ENCODE measurements at regions not wholly inside any gene's neighbourhood (a gene's known extent, or its start where the extent isn't known, plus 50 kb on each side); places are given as distances from the start of the nearest gene placed in this dataset.

- BruUV-seq (replicated peaks): no TSS peak
- DNase-seq (ENCODE audit: extremely low read depth in 1 of 4, low spot score in 3 of 4): no peak
- no peak for ATAC-seq
- no peak overlapping the region for H3K9ac ChIP-seq (ENCODE audit: insufficient read depth in 1 of 2, low read depth in 2 of 2, low read length in 2 of 2)
- POLR2A ChIA-PET: interaction anchor here (1.1 kb wide), 1 partner anchor 70 kb away, joined by 3 read pairs; no protein-coding TSS in a partner anchor
- H3K36me3 ChIP-seq (ENCODE audit: control insufficient read depth, insufficient read depth, low read length): no peaks in the 10 kb centered on the region
- H3K27ac ChIP-seq (ENCODE audit: extremely low read depth, low read depth, low read length): no peak overlapping the region
- 21% methylated on average over 2 of the region's 2 CpGs for WGBS (ENCODE audit: insufficient coverage, low coverage, missing lambda C conversion rate)
- peaks cover 4 to 18% of the 10 kb centered on the region in 2 experiments; a peak in 4 of 5 replicates for H3K27me3 ChIP-seq (ENCODE audit: control insufficient read depth in 2 of 2, insufficient read depth in 2 of 2, low read length in 2 of 2)
- no peaks in the 10 kb centered on the region for H4K20me1 ChIP-seq (replicated peaks; ENCODE audit: control insufficient read depth, insufficient read depth, low read length)
- TF ChIP-seq HEY1 (CRISPR knock-in tag; IDR thresholded peaks at IDR 0.05; ENCODE audit: borderline replicate concordance) (no peak), GTF2A2 (tag; IDR thresholded peaks at IDR 0.05) (no peak), LARP7 (IDR thresholded peaks at IDR 0.05) (no peak)
- no peaks in the 10 kb centered on the region for H3K79me2 ChIP-seq (ENCODE audit: control insufficient read depth, insufficient read depth, low read length)
- FAIRE-seq: no peak
- H3K4me2 ChIP-seq (ENCODE audit: insufficient read depth, low read length): no peak overlapping the region
- H3K4me1 ChIP-seq (replicated peaks in 1 of 2; ENCODE audit: control insufficient read depth in 2 of 2, insufficient read depth in 2 of 2, low read length in 2 of 2): peaks cover 0 to 7% of the 10 kb centered on the region in 2 experiments; a peak in 2 of 5 replicates
- no peaks in the 10 kb centered on the region for H3K9me1 ChIP-seq (ENCODE audit: control insufficient read depth, insufficient read depth, low read length)
- CTCF ChIA-PET (ENCODE audit: low intra/inter-chr PET ratio): no interaction called here
- no peaks in the 10 kb centered on the region for H3K9me3 ChIP-seq (replicated peaks; ENCODE audit: control insufficient read depth, insufficient read depth, low read depth, low read length)
- in situ Hi-C loops (cut with MboI) (no loop called here), intact Hi-C loops (cut with micrococcal nuclease) (no loop called here)
- H2AFZ ChIP-seq (ENCODE audit: low read depth, low read length): no peak overlapping the region
- no peak overlapping the region for H3K4me3 ChIP-seq
Observed at GRCh38 chr4:4602468-4602867, 60.6 kb upstream of the STX18 start.

- POLR2A ChIA-PET: interaction anchor here (0.6 to 1.2 kb wide), 6 partner anchors 11 to 147 kb away, joined by 3 to 5 read pairs (median 3); no protein-coding TSS in a partner anchor
- Histone ChIP-seq H4K20me1 (replicated peaks; ENCODE audit: control insufficient read depth, insufficient read depth, low read length) (no peaks in the 10 kb centered on the region), H3K9ac (ENCODE audit: insufficient read depth in 1 of 2, low read depth in 2 of 2, low read length in 2 of 2) (no peak overlapping the region), H3K27ac (ENCODE audit: extremely low read depth, low read depth, low read length) (no peak overlapping the region), H3K9me3 (replicated peaks; ENCODE audit: control insufficient read depth, insufficient read depth, low read depth, low read length) (no peaks in the 10 kb centered on the region), H3K4me1 (replicated peaks in 1 of 2; ENCODE audit: control insufficient read depth in 2 of 2, insufficient read depth in 2 of 2, low read length in 2 of 2) (peaks cover 0 to 7% of the 10 kb centered on the region in 2 experiments; a peak in 2 of 5 replicates), H3K4me2 (ENCODE audit: insufficient read depth, low read length) (peak overlapping the region; percentile 23), H3K4me3 (no peak overlapping the region), H3K27me3 (ENCODE audit: control insufficient read depth in 2 of 2, insufficient read depth in 2 of 2, low read length in 2 of 2) (peaks cover 4 to 18% of the 10 kb centered on the region in 2 experiments; a peak in 4 of 5 replicates), H3K79me2 (ENCODE audit: control insufficient read depth, insufficient read depth, low read length) (no peaks in the 10 kb centered on the region), H2AFZ (ENCODE audit: low read depth, low read length) (no peak overlapping the region), H3K36me3 (ENCODE audit: control insufficient read depth, insufficient read depth, low read length) (no peaks in the 10 kb centered on the region), H3K9me1 (ENCODE audit: control insufficient read depth, insufficient read depth, low read length) (no peaks in the 10 kb centered on the region)
- ATAC-seq (no peak), DNase-seq (ENCODE audit: extremely low read depth in 1 of 4, low spot score in 3 of 4) (peak in 1 of 4 experiments; percentile 10), FAIRE-seq (no peak)
- intact Hi-C loops (cut with micrococcal nuclease) (no loop called here), in situ Hi-C loops (cut with MboI) (no loop called here)
- no TSS peak for BruUV-seq (replicated peaks)
- CTCF ChIA-PET (ENCODE audit: low intra/inter-chr PET ratio): no interaction called here
- WGBS (ENCODE audit: insufficient coverage, low coverage, missing lambda C conversion rate): 10% methylated on average over 13 of the region's 13 CpGs
- peak; percentile 62 for TF ChIP-seq ARID1B (IDR thresholded peaks at IDR 0.05)
- TF ChIP-seq ZNF3 (CRISPR knock-in tag; IDR thresholded peaks at IDR 0.05): no peak
- 0 out of 2 replicates have a peak, but pooled peaks have one; percentile 8 for TF ChIP-seq CBFA2T2 (conservative IDR thresholded peaks at IDR 0.05)
- peak; percentile 30; the same call in 1 of the 2 replicates for TF ChIP-seq FOXA1 (IDR thresholded peaks at IDR 0.05; ENCODE audit: borderline replicate concordance)
- TF ChIP-seq MTA2 (IDR thresholded peaks at IDR 0.05; ENCODE audit: low read depth): 0 out of 2 replicates have a peak, but pooled peaks have one; percentile 27
- no peak for TF ChIP-seq NUFIP1 (IDR thresholded peaks at IDR 0.05; ENCODE audit: partially characterized antibody)
- TF ChIP-seq TAL1 (IDR thresholded peaks at IDR 0.05): peak; percentile 57
- peak; percentile 44 for TF ChIP-seq TCF3 (CRISPR knock-in tag; IDR thresholded peaks at IDR 0.05)
- TF ChIP-seq BDP1 (IDR thresholded peaks at IDR 0.05; ENCODE audit: insufficient read depth, insufficient read length): no peak
- TF ChIP-seq CBFA2T3 (IDR thresholded peaks at IDR 0.05): peak; percentile 35; the same call in 1 of the 2 replicates
- TF ChIP-seq L3MBTL2 (IDR thresholded peaks at IDR 0.05): peak; percentile 84
- TF ChIP-seq FOXA3 (CRISPR knock-in tag; conservative IDR thresholded peaks at IDR 0.05 in 1 of 2, IDR thresholded peaks at IDR 0.05 in 1 of 2): peak; percentile 95 to 98
Observed at GRCh38 chr4:4601803-4602369, 60.0 kb upstream of the STX18 start.

Data from K562 (cell line).